CD14-positive monocyte (primary cell): ENCODE measurements at regions not wholly inside any gene's neighbourhood (a gene's known extent, or its start where the extent isn't known, plus 50 kb on each side); places are given as distances from the start of the nearest gene placed in this dataset.
A peak's percentile ranks its signal among the peaks of the same experiment; 100 is the strongest.

Experiments used
- DNase-seq, 3 donors: peaks; one replicate each; pipeline ENCODE4 v3.0.0-alpha.2; 2011 to 2022
- H2AFZ ChIP-seq: 2 replicates; pipeline ENCODE4 v1.6.0; 2012; ENCODE audit warnings: mild to moderate bottlenecking, low read depth, low read length, inconsistent platforms; ENCODE audit not compliant: insufficient read depth, poor library complexity, severe bottlenecking
- H3K27ac ChIP-seq, 2 donors: 1 replicate in 1 of 2; 2 replicates in 1 of 2; pipeline ENCODE4 v1.5.1; 2012 to 2013; ENCODE audit warnings: low read length in 2 of 2, control low read depth in 1 of 2, inconsistent platforms in 1 of 2, low read depth in 1 of 2, mild to moderate bottlenecking in 1 of 2
- H3K27me3 ChIP-seq, 2 donors: one replicate each; pipeline versions ENCODE4 v1.6.0 to v1.6.1; 2011 to 2013; ENCODE audit warnings: low read length in 2 of 2; ENCODE audit not compliant: control insufficient read depth in 2 of 2, insufficient read depth in 2 of 2
- H3K36me3 ChIP-seq, 2 donors: replicated peaks in 1 of 2; 1 replicate in 1 of 2; 2 replicates in 1 of 2; pipeline versions ENCODE4 v1.5.1 to v1.6.1; 2012 to 2013; ENCODE audit warnings: low read length in 2 of 2, control low read depth in 1 of 2, inconsistent platforms in 1 of 2, mild to moderate bottlenecking in 1 of 2; ENCODE audit not compliant: insufficient read depth in 2 of 2, control insufficient read depth in 1 of 2
- H3K4me1 ChIP-seq, 2 donors: 1 replicate in 1 of 2; 2 replicates in 1 of 2; pipeline versions ENCODE4 v1.5.1 to v1.6.1; 2012 to 2013; ENCODE audit warnings: low read length in 2 of 2, control low read depth in 1 of 2, inconsistent platforms in 1 of 2, mild to moderate bottlenecking in 1 of 2, moderate library complexity in 1 of 2; ENCODE audit not compliant: insufficient read depth in 2 of 2, control insufficient read depth in 1 of 2
- H3K4me2 ChIP-seq: replicated peaks from 2 replicates; pipeline ENCODE3; 2012; ENCODE audit warnings: low read length, moderate library complexity, mild to moderate bottlenecking; ENCODE audit not compliant: poor library complexity, severe bottlenecking; ENCODE audit errors: extremely low read depth
- H3K4me3 ChIP-seq, 3 experiments: fragments of 200-600 bp in 1 of 3; sonication (generic) in 1 of 3; replicated peaks in 1 of 3; 1 replicate in 2 of 3; 2 replicates in 1 of 3; pipeline ENCODE4 v1.5.1; 2011 to 2013; ENCODE audit warnings: low read length in 3 of 3, mild to moderate bottlenecking in 3 of 3, control low read depth in 2 of 3, low read depth in 2 of 3, inconsistent platforms in 1 of 3, moderate library complexity in 1 of 3
- H3K79me2 ChIP-seq: 2 replicates; pipeline ENCODE4 v1.6.0; 2012; ENCODE audit warnings: mild to moderate bottlenecking, control low read depth, inconsistent platforms, low read length, moderate library complexity; ENCODE audit not compliant: insufficient read depth
- H3K9ac ChIP-seq: 2 replicates; pipeline ENCODE4 v1.6.0; 2017; ENCODE audit warnings: low read length, mild to moderate bottlenecking; ENCODE audit not compliant: insufficient read depth, poor library complexity, severe bottlenecking
- H3K9me3 ChIP-seq, 2 donors: replicated peaks in 1 of 2; 1 replicate in 1 of 2; 2 replicates in 1 of 2; pipeline versions ENCODE4 v1.5.1 to v1.6.1; 2012 to 2013; ENCODE audit warnings: low read length in 2 of 2, control low read depth in 1 of 2; ENCODE audit not compliant: control insufficient read depth in 1 of 2, insufficient read depth in 1 of 2
- H4K20me1 ChIP-seq: 2 replicates; pipeline ENCODE4 v1.6.0; 2012; ENCODE audit warnings: mild to moderate bottlenecking, low read length, control low read depth, moderate library complexity; ENCODE audit not compliant: insufficient read depth
- H3K27ac Mint-ChIP-seq, 7 donors: one replicate each; pipeline ENCODE4 v1.8.0; 2020; ENCODE audit warnings: mild to moderate bottlenecking in 7 of 7, mixed read lengths in 7 of 7, moderate library complexity in 6 of 7, inconsistent platforms in 2 of 7
- H3K27me3 Mint-ChIP-seq, 3 donors: one replicate each; pipeline ENCODE4 v1.8.0; 2021 to 2022; ENCODE audit warnings: low read depth in 3 of 3, mild to moderate bottlenecking in 3 of 3, mixed read lengths in 3 of 3, moderate library complexity in 3 of 3, inconsistent platforms in 1 of 3
- H3K36me3 Mint-ChIP-seq, 2 donors: one replicate each; pipeline ENCODE4 v1.8.0; 2020; ENCODE audit warnings: mixed read lengths in 2 of 2, inconsistent platforms in 1 of 2, mild to moderate bottlenecking in 1 of 2
- H3K4me1 Mint-ChIP-seq: one replicate; pipeline ENCODE4 v1.8.0; 2020; ENCODE audit warnings: mild to moderate bottlenecking, mixed read lengths
- H3K4me3 Mint-ChIP-seq, 2 donors: one replicate each; pipeline ENCODE4 v1.8.0; 2020; ENCODE audit warnings: mild to moderate bottlenecking in 2 of 2, mixed read lengths in 2 of 2, moderate library complexity in 1 of 2
- H3K9me3 Mint-ChIP-seq, 7 donors: one replicate each; pipeline ENCODE4 v1.8.0; 2020 to 2022; ENCODE audit warnings: mixed read lengths in 7 of 7, mild to moderate bottlenecking in 6 of 7, moderate library complexity in 6 of 7, inconsistent platforms in 2 of 7
- CTCF ChIP-seq: fragments of 200-600 bp; IDR thresholded peaks from one replicate; pipeline ENCODE4 v1.8.0; 2022; ENCODE audit warnings: antibody characterized with exemption, mild to moderate bottlenecking
- WGBS: methylation state at CpG from one replicate; pipeline ENCODE4 v1.1.5; 2013; ENCODE audit warnings: missing lambda C conversion rate; ENCODE audit not compliant: insufficient coverage; 5-methylcytosine and 5-hydroxymethylcytosine counted together
- intact Hi-C, 2 donors: fragments of 100-400 bp; cut with micrococcal nuclease; formaldehyde crosslinking; loops; one replicate each; pipeline versions ENCODE4 v1.15.0 to v1.15.1; 2023

- Histone ChIP-seq H3K79me2 (no peaks in the 10 kb centered on the region), H2AFZ (no peak overlapping the region), H3K9me3 (no peaks in the 10 kb centered on the region), H3K4me2 (no peak overlapping the region), H3K4me1 (no peaks in the 10 kb centered on the region), H3K36me3 (no peaks in the 10 kb centered on the region), H3K4me3 (no peak overlapping the region), H3K27ac (no peak overlapping the region), H3K27me3 (peaks cover 0 to 2% of the 10 kb centered on the region in 2 donors), H3K9ac (no peak overlapping the region), H4K20me1 (no peaks in the 10 kb centered on the region)
- WGBS = 69% methylated on average over 4 of the region's 7 CpGs
- H3K36me3 Mint-ChIP-seq = no peaks in the 10 kb centered on the region
- no peak for DNase-seq
- no peaks in the 10 kb centered on the region for H3K4me1 Mint-ChIP-seq
- H3K27ac Mint-ChIP-seq = no peak overlapping the region
- TF ChIP-seq CTCF = no peak
- intact Hi-C loops = loop anchor here in 1 of 2 donors (5.0 kb wide), 1 partner anchor 528 kb away; no protein-coding TSS in a partner anchor
- peaks cover 3 to 6% (median 4%) of the 10 kb centered on the region in 3 donors for H3K27me3 Mint-ChIP-seq
- no peaks in the 10 kb centered on the region for H3K9me3 Mint-ChIP-seq
- H3K4me3 Mint-ChIP-seq = no peak overlapping the region
Measured at GRCh38 chr2:18379870-18380269, 180.6 kb downstream of the RDH14 start.

- Histone ChIP-seq H3K79me2 (no peaks in the 10 kb centered on the region), H3K27ac (no peak overlapping the region), H3K9me3 (no peaks in the 10 kb centered on the region), H3K4me2 (no peak overlapping the region), H3K27me3 (peaks cover 0 to 2% of the 10 kb centered on the region in 2 donors), H3K4me3 (no peak overlapping the region), H3K9ac (no peak overlapping the region), H3K36me3 (no peaks in the 10 kb centered on the region), H2AFZ (no peak overlapping the region), H3K4me1 (no peaks in the 10 kb centered on the region), H4K20me1 (no peaks in the 10 kb centered on the region)
- no peaks in the 10 kb centered on the region for H3K4me1 Mint-ChIP-seq
- no peak overlapping the region for H3K4me3 Mint-ChIP-seq
- intact Hi-C loops = loop anchor here in 1 of 2 donors (5.0 kb wide), 1 partner anchor 526 kb away; no protein-coding TSS in a partner anchor
- H3K36me3 Mint-ChIP-seq = no peaks in the 10 kb centered on the region
- H3K27me3 Mint-ChIP-seq = peaks cover 4 to 8% (median 6%) of the 10 kb centered on the region in 3 donors
- peak; percentile 75 for TF ChIP-seq CTCF
- peak in 2 of 3 donors; percentile 5 to 7 for DNase-seq
- no peak overlapping the region for H3K27ac Mint-ChIP-seq
- 0% methylated on average over 1 of the region's 4 CpGs for WGBS
- H3K9me3 Mint-ChIP-seq = no peaks in the 10 kb centered on the region
Measured at GRCh38 chr2:18378020-18378653, 182.3 kb downstream of the RDH14 start.
